Activated CD4-positive, alpha-beta memory T cell treated with anti-CD3 and anti-CD28 coated beads for 36 hours (primary cell): ENCODE measurements at regions not wholly inside any gene's neighbourhood (a gene's known extent, or its start where the extent isn't known, plus 50 kb on each side); places are given as distances from the start of the nearest gene placed in this dataset.
A peak's percentile ranks its signal among the peaks of the same experiment; 100 is the strongest.
"Not testable (repeated sequence)": the region's sequence is repeated elsewhere in the genome, so short reads cannot be mapped to it uniquely, and the experiment has no call there.

Source experiments
- CTCF ChIA-PET: fragments of 350-600 bp; sonication (Branson Sonifier 250); formaldehyde crosslinking; loops from one replicate; lab custom pipeline; 2021; ENCODE audit warnings: antibody characterized with exemption, inconsistent platforms; lab: Charles Lee
- POLR2A ChIA-PET: fragments of 350-600 bp; sonication (Branson Sonifier 250); formaldehyde crosslinking; loops from one replicate; lab custom pipeline; 2021; ENCODE audit warnings: antibody characterized with exemption; lab: Charles Lee
- DNase-seq: peaks from one replicate; pipeline ENCODE4 v3.0.0-alpha.2; 2020
- H3K27ac Mint-ChIP-seq: one replicate; pipeline ENCODE4 v1.8.0; 2021; ENCODE audit warnings: mixed read lengths
- H3K27me3 Mint-ChIP-seq: one replicate; pipeline ENCODE4 v1.8.0; 2021; ENCODE audit warnings: mixed read lengths
- H3K36me3 Mint-ChIP-seq: one replicate; pipeline ENCODE4 v1.8.0; 2021; ENCODE audit warnings: mixed read lengths
- H3K4me1 Mint-ChIP-seq: one replicate; pipeline ENCODE4 v1.8.0; 2021; ENCODE audit warnings: low read depth, mixed read lengths
- H3K4me3 Mint-ChIP-seq: one replicate; pipeline ENCODE4 v1.8.0; 2021; ENCODE audit warnings: mild to moderate bottlenecking, mixed read lengths
- H3K9me3 Mint-ChIP-seq: one replicate; pipeline ENCODE4 v1.8.0; 2021; ENCODE audit warnings: mixed read lengths
- intact Hi-C: fragments of 100-400 bp; cut with micrococcal nuclease; formaldehyde crosslinking; loops from one replicate; pipeline ENCODE4 v1.15.1; 2023

DNA sequence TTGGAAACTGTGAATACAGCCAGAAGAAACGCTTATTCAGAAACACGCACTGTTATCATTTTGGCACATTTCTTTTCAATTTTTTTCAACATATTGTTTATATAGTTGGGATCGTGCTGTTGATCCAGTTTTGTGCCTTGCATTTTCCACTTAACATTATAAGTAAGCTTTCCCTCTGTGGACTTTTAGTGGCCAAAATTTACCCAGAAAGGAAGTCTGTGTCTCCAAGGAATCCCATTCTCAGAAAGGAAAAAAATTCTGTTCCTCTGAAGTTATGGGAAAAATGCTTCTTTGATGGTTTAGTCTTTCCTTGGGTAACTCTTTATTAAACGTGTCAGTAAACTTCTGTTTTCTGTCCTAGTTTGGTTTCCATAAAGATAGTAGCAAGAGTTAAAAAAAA is 280.0 kb downstream of the REEP3 start:
- Mint-ChIP-seq H3K36me3 (no peaks in the 10 kb centered on the region), H3K27me3 (no peaks in the 10 kb centered on the region), H3K9me3 (no peaks in the 10 kb centered on the region), H3K4me1 (peaks cover 7% of the 10 kb centered on the region), H3K4me3 (no peak overlapping the region), H3K27ac (no peak overlapping the region)
- CTCF ChIA-PET: no interaction called here
- DNase-seq: no peak
- POLR2A ChIA-PET: no interaction called here
- intact Hi-C loops: no loop called here

DNA sequence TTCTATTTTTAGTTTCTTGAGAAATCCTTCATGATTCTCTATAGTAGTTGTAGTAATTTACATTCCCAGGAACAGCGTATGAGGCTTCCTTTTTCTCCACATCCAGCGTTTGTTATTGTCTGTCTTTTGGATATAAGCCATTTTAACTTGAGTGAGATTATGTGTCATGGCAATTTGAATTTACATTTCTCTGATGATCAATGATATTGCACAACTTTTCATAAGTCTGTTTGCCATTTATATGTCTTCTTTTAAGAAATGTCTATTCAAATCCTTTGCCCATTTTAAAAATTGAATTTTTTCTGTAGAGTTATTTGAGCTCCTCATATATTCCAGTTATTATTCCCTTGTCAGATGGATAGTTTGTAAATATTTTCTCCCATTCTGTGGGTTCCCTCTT is 285.1 kb downstream of the REEP3 start:
- CTCF ChIA-PET: no interaction called here
- Mint-ChIP-seq H3K27me3 (no peaks in the 10 kb centered on the region), H3K4me1 (no peaks in the 10 kb centered on the region), H3K4me3 (no peak overlapping the region), H3K27ac (no peak overlapping the region), H3K9me3 (peaks cover 10% of the 10 kb centered on the region), H3K36me3 (no peaks in the 10 kb centered on the region)
- DNase-seq: no peak
- intact Hi-C loops: no loop called here
- POLR2A ChIA-PET: no interaction called here

DNA sequence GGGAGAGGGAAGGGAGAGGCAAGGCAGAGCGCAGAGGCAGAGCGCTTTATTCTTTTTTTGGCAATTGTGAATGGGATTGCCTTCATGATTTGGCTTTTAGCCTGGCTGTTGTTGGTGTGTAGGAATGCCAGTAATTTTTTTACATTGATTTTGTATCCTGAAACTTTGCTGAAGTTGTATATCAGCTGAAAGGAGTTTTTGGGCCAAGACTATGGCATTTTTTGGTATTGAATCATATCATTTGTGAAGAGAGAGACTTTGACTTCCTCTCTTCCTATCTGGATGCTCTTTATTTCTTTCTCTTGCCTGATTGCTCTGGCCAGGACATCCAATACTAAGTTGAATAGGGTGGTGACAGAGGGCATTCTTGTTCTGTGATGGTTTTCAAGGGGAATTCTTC is 291.3 kb downstream of the REEP3 start:
- no peak for DNase-seq
- Mint-ChIP-seq H3K27ac (no peak overlapping the region), H3K36me3 (no peaks in the 10 kb centered on the region), H3K9me3 (peaks cover 2% of the 10 kb centered on the region), H3K27me3 (peaks cover 2% of the 10 kb centered on the region), H3K4me1 (no peaks in the 10 kb centered on the region), H3K4me3 (no peak overlapping the region)
- ChIA-PET CTCF (no interaction called here), POLR2A (no interaction called here)
- intact Hi-C loops: no loop called here

DNA sequence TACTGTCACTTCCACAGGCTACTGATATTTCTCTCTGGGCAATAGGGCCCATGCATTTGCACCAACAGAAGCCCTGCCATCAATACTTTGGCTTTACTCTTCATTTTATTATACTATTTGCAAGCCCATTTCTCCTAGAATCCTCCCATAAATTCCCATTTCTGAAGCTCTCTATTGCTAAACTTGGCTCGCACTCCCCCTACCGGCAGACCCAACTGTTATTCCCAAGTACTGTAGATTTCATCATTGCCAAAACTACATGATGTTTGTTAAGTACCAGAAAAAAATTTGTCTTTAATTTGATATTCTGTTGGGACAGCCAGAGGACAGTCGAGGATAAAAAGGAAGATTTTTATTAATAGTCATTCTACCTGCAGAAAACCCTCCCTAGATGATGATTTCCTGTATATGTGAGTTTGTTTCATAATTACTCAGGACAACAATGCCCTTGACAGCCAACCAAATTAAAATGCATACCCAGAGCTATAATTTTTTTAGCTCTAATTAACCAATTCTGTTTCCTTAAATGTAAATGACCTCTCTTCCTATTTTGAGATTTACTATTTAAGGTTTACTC is 298.6 kb downstream of the REEP3 start:
- Mint-ChIP-seq H3K27ac (no peak overlapping the region), H3K27me3 (peaks cover 12% of the 10 kb centered on the region), H3K36me3 (no peaks in the 10 kb centered on the region), H3K4me3 (no peak overlapping the region), H3K4me1 (no peaks in the 10 kb centered on the region), H3K9me3 (no peaks in the 10 kb centered on the region)
- ChIA-PET CTCF (interaction anchor here (0.6 to 1.2 kb wide), 5 partner anchors 11 to 653 kb away, joined by 3 to 5 read pairs (median 4); no protein-coding TSS in a partner anchor), POLR2A (no interaction called here)
- intact Hi-C loops: no loop called here
- DNase-seq: peak; percentile 25

DNA sequence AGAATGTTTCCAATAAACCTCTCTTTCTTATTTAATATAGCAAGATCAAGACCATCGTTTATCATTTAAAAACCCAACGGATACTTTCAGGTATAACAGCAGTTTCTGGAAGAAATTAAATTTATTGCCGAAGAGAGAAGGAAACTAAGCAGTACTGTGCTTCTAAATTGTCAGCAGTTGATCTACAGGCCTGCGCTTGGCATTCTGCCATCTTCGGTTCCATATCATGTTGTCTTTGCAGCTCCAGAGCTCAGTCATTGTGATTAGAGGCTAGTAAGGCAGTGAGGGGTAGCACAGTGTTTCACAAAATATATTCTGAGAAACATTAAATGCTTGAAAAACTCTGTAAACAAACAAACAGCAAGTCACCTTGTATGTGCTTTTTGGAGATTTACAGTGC is 301.3 kb downstream of the REEP3 start:
- Mint-ChIP-seq H3K4me1 (no peaks in the 10 kb centered on the region), H3K27ac (no peak overlapping the region), H3K9me3 (no peaks in the 10 kb centered on the region), H3K36me3 (no peaks in the 10 kb centered on the region), H3K27me3 (peaks cover 10% of the 10 kb centered on the region), H3K4me3 (no peak overlapping the region)
- DNase-seq: no peak
- intact Hi-C loops: no loop called here
- ChIA-PET POLR2A (no interaction called here), CTCF (no interaction called here)

DNA sequence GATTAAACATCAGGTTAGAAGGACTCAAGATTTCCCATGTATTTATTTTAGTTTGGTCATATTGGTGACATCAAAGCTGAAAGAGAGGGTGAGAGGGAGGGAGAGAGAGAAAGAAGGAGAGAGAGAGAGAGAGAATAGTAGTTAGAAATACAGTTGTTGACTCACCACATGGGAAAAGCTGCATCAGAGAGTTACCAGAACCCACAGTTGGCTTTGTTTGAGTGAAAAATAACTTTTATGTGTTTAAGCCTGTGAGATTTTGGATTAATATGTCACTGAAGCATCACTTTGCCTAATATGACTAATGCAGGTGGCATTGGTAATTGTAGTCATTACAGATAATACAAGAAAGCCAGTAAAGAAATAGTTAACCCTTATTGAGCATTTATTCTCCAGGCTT is 303.9 kb downstream of the REEP3 start:
- H3K4me1 Mint-ChIP-seq: no peaks in the 10 kb centered on the region
- H3K27ac Mint-ChIP-seq: no peak overlapping the region
- ChIA-PET CTCF (no interaction called here), POLR2A (no interaction called here)
- intact Hi-C loops: no loop called here
- DNase-seq: no peak
- no peaks in the 10 kb centered on the region for H3K9me3 Mint-ChIP-seq
- no peaks in the 10 kb centered on the region for H3K36me3 Mint-ChIP-seq
- H3K4me3 Mint-ChIP-seq: no peak overlapping the region
- peaks cover 9% of the 10 kb centered on the region for H3K27me3 Mint-ChIP-seq

DNA sequence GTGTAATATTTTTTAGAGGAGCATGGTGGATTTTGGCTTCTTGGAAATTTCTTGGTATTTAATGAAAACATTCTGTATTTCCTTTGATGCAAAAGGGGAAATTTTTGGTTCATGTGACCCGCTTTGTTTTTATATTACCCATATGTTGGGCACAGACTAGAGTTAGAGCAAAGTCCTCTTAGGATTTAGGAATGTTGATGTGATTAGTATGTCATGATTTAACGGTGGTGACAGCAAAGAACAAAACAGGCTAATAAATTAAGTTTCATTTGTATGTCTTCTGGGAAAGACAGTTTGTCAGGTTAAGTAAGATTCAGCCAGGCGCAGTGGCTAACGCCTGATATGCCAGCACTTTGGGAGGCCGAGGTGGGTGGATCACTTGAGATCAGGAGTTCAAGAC is 304.6 kb downstream of the REEP3 start:
- Mint-ChIP-seq H3K36me3 (no peaks in the 10 kb centered on the region), H3K4me1 (no peaks in the 10 kb centered on the region), H3K27me3 (peaks cover 6% of the 10 kb centered on the region), H3K4me3 (no peak overlapping the region), H3K27ac (no peak overlapping the region), H3K9me3 (no peaks in the 10 kb centered on the region)
- ChIA-PET POLR2A (no interaction called here), CTCF (no interaction called here)
- intact Hi-C loops: no loop called here
- DNase-seq: no peak

DNA sequence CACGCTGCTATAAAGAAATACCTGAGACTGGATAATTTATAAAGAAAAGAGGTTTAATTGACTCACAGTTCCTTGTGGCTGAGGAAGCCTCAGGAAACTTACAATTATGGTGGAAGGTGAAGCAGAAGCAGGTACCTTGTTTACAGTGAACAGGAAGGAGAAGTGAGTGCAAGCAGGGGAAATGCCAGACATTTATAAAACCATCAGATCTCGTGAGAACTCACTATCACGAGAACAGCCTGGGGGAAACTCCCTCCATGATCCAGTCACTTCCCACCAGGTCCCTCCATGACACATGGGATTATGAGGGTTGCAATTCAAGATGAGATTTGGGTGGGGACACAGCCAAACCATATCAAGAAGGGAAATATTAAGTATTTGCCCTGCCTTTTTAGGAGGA is 305.8 kb downstream of the REEP3 start:
- H3K9me3 Mint-ChIP-seq, CTCF ChIA-PET, POLR2A ChIA-PET, H3K36me3 Mint-ChIP-seq, H3K27me3 Mint-ChIP-seq, intact Hi-C loops, DNase-seq, H3K4me1 Mint-ChIP-seq, H3K4me3 Mint-ChIP-seq, H3K27ac Mint-ChIP-seq: not testable (repeated sequence)

DNA sequence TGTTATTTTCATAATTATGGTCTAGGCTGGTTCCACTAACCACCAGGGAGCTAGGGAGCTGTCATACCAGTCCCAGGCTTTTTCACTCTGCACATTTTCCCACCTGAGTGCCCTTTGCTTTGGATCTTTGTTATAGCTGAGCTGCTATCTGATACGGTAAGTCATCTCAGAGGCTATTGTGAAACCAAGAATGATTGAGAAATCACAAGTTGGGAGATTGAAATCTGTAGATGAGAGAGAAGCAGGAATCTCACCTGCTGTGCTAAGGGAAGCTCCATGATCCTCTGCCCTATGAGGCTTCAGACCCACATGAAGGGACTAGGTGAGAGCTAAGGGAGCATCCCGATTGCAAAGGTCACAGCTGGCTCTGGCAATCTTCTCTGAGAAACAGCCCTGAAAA is 307.8 kb downstream of the REEP3 start:
- ChIA-PET CTCF (no interaction called here), POLR2A (no interaction called here)
- H3K9me3 Mint-ChIP-seq: no peaks in the 10 kb centered on the region
- H3K4me1 Mint-ChIP-seq: no peaks in the 10 kb centered on the region
- no peak overlapping the region for H3K27ac Mint-ChIP-seq
- DNase-seq: no peak
- H3K36me3 Mint-ChIP-seq: no peaks in the 10 kb centered on the region
- H3K4me3 Mint-ChIP-seq: no peak overlapping the region
- peaks cover 5% of the 10 kb centered on the region for H3K27me3 Mint-ChIP-seq
- intact Hi-C loops: no loop called here

DNA sequence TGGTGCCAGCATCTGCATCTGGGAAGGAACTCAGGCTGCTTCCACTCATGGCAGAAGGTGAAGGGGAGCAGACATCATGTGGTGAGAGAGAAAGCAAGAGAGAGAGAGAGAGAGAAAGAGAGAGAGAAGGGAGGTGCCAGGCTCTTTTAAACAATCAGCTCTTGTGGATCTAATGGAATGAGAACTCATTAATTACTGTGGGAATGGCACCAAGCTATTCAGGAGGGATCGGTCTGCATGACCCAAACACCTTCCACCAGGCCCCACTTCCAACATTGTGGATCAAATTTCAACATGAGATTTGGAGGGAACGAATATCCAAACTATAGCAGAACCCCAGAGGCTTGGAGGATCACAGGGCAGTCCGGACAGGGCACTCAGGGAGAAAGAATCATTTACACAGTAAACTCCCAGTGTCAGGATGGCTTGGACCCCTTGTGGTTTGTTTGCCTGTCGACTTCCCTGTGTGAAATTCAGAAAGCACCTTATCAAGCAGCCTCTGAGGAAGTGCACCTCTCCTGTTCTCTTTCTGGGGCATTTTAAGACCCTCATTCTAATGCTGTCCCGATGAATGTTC is 308.5 kb downstream of the REEP3 start:
- no peaks in the 10 kb centered on the region for H3K9me3 Mint-ChIP-seq
- POLR2A ChIA-PET: no interaction called here
- no peaks in the 10 kb centered on the region for H3K4me1 Mint-ChIP-seq
- H3K27ac Mint-ChIP-seq: no peak overlapping the region
- intact Hi-C loops: no loop called here
- peaks cover 3% of the 10 kb centered on the region for H3K27me3 Mint-ChIP-seq
- H3K36me3 Mint-ChIP-seq: no peaks in the 10 kb centered on the region
- CTCF ChIA-PET: no interaction called here
- no peak overlapping the region for H3K4me3 Mint-ChIP-seq
- DNase-seq: no peak

DNA sequence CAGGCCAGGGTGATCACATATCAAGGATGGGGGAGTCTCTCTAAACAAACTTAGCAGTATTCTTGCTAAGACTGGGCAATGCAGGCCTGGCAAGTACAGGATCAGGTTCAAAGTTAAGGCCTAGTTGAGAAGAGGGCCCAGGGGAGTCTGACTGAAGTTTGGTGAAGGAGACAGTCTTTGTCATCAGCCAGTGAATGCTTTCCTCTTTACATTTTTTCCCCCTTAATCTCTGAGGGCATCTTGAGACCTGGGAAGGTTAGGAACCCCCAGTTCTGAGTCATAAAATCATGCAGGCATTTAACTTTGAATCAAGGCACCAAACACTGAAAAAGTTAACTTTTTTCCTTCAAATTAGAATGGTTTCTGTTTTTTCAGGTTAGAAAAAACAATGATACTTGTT is 311.5 kb downstream of the REEP3 start:
- no peaks in the 10 kb centered on the region for H3K36me3 Mint-ChIP-seq
- no peaks in the 10 kb centered on the region for H3K9me3 Mint-ChIP-seq
- intact Hi-C loops: no loop called here
- POLR2A ChIA-PET: no interaction called here
- H3K4me3 Mint-ChIP-seq: no peak overlapping the region
- H3K4me1 Mint-ChIP-seq: no peaks in the 10 kb centered on the region
- CTCF ChIA-PET: interaction anchor here (2.5 kb wide), 1 partner anchor 34 kb away, joined by 9 read pairs; no protein-coding TSS in a partner anchor
- DNase-seq: no peak
- H3K27me3 Mint-ChIP-seq: peaks cover 3% of the 10 kb centered on the region
- H3K27ac Mint-ChIP-seq: no peak overlapping the region

DNA sequence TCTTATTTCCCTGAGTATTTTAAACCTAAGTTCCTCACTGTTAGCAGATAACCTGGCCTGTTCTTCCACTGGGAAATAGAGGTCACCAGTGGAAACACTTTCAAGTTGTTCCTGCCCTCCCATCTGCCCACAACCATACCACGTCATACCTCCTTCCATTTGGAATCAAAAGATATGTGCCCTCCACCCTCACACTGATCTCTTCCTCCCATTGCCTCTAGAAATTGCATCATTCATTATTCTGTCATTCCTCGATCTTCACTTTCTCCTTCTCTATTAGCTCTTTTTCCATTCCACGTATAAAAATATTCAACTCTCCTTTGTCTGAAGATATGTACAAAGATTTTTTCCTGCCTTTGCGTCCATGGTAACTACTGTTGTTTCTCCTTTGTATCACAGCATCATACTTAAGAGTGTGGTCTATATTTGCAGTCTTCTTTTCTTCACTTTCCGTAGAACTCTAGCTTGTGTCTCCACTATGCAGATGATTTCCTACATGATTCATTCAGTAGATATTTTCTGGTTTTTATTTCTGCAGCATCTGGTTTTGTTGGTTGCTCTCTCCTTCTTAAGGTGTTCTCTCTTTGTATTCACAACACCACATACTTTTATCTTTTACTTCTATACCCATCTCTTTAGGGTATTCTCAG is 312.3 kb downstream of the REEP3 start:
- DNase-seq: no peak
- POLR2A ChIA-PET: no interaction called here
- CTCF ChIA-PET: interaction anchor here (1.3 kb wide), 1 partner anchor 33 kb away, joined by 4 read pairs; no protein-coding TSS in a partner anchor
- Mint-ChIP-seq H3K27me3 (peaks cover 3% of the 10 kb centered on the region), H3K27ac (no peak overlapping the region), H3K4me3 (no peak overlapping the region), H3K36me3 (no peaks in the 10 kb centered on the region), H3K4me1 (no peaks in the 10 kb centered on the region), H3K9me3 (no peaks in the 10 kb centered on the region)
- intact Hi-C loops: no loop called here
